Spleen (tissue), 11 donors: ENCODE measurements at regions not wholly inside any gene's neighbourhood (a gene's known extent, or its start where the extent isn't known, plus 50 kb on each side); places are given as distances from the start of the nearest gene placed in this dataset.

Experiments used
- DNase-seq: peaks from one replicate; pipeline ENCODE4 v3.0.0-alpha.2; 2020
- H3K27ac ChIP-seq, 8 donors: fragments of 200-600 bp; sonication (generic) in 7 of 8; 1 replicate in 4 of 8; 2 replicates in 4 of 8; pipeline versions ENCODE4 v1.5.0 to v1.8.0; 2016 to 2021; ENCODE audit warnings: inconsistent platforms in 4 of 8, mild to moderate bottlenecking in 4 of 8, moderate library complexity in 1 of 8
- H3K27me3 ChIP-seq, 7 donors: fragments of 200-600 bp; sonication (generic) in 6 of 7; replicated peaks in 1 of 7; 1 replicate in 4 of 7; 2 replicates in 3 of 7; pipeline versions ENCODE4 v1.5.0 to v1.8.0; 2016 to 2021; ENCODE audit warnings: inconsistent platforms in 3 of 7, mild to moderate bottlenecking in 1 of 7
- H3K36me3 ChIP-seq, 6 donors: fragments of 200-600 bp; sonication (generic) in 5 of 6; 1 replicate in 4 of 6; 2 replicates in 2 of 6; pipeline versions ENCODE4 v1.5.0 to v1.8.0; 2016 to 2021; ENCODE audit warnings: inconsistent platforms in 2 of 6
- H3K4me1 ChIP-seq, 6 donors: fragments of 200-600 bp; sonication (generic) in 5 of 6; 1 replicate in 3 of 6; 2 replicates in 3 of 6; pipeline versions ENCODE4 v1.5.0 to v1.8.0; 2016 to 2021; ENCODE audit warnings: inconsistent platforms in 3 of 6
- H3K4me3 ChIP-seq, 8 donors: fragments of 200-600 bp; sonication (generic) in 7 of 8; 1 replicate in 4 of 8; 2 replicates in 4 of 8; pipeline versions ENCODE4 v1.5.0 to v1.8.0; 2016 to 2021; ENCODE audit warnings: inconsistent platforms in 4 of 8, mild to moderate bottlenecking in 4 of 8, moderate library complexity in 2 of 8
- H3K9me3 ChIP-seq, 8 donors: fragments of 200-600 bp; sonication (generic) in 7 of 8; 1 replicate in 4 of 8; 2 replicates in 4 of 8; pipeline versions ENCODE4 v1.5.0 to v1.8.0; 2016 to 2021; ENCODE audit warnings: inconsistent platforms in 4 of 8
- CTCF ChIP-seq, 11 experiments: fragments of 200-600 bp in 7 of 11; fragments of 450-650 bp in 4 of 11; sonication (generic) in 4 of 11; IDR thresholded peaks in 8 of 11; conservative IDR thresholded peaks in 3 of 11; 1 replicate in 7 of 11; 2 replicates in 4 of 11; pipeline versions ENCODE4 v1.4.0 to v1.8.0; 2016 to 2021; ENCODE audit warnings: antibody characterized with exemption in 11 of 11, inconsistent platforms in 4 of 11, mild to moderate bottlenecking in 1 of 11
- POLR2A ChIP-seq, 3 donors: fragments of 450-650 bp; IDR thresholded peaks; one replicate each; pipeline ENCODE4 v1.5.1; 2017; ENCODE audit warnings: antibody characterized with exemption in 3 of 3, mild to moderate bottlenecking in 1 of 3
- POLR2AphosphoS5 ChIP-seq, 3 donors: sonication (generic); formaldehyde crosslinking; IDR thresholded peaks; one replicate each; pipeline ENCODE4 v1.5.1; 2017; ENCODE audit warnings: antibody characterized with exemption in 3 of 3
- WGBS, 5 donors: extraction: QIAGEN DNeasy Blood & Tissue Kit in 3 of 5; methylation state at CpG; one replicate each; pipeline versions ENCODE4 v1.1.5 to v1.1.7; 2013 to 2018; 5-methylcytosine and 5-hydroxymethylcytosine counted together
- intact Hi-C: fragments of 100-400 bp; cut with DNase I; formaldehyde crosslinking; loops from one replicate; pipeline ENCODE4 v1.15.0; 2023; ENCODE audit warnings: low total_unique reads
- donor health status: healthy with polysubstance abuse.
- donor health status: DM: no; HTN: no; CAD: no; lungs with moderate emphysema.
- donor health status: DM: no; HTN: no; CAD: no.
- donor health status: Bipolar disorder and iron deficiency.
- donor health status: healthy.
- donor health status: DM: no; HTN: no; CAD: no.
- donor health status: DM: yes; HTN: yes; CAD: no.

GRCh38 chr3:150067561-150067960 is 96.9 kb upstream of the PFN2 start:
- intact Hi-C loops: no loop called here
- 76 to 86% (median 80%) methylated on average over 3 of the region's 3 CpGs for WGBS, 5 donors
- Histone ChIP-seq H3K4me1 (no peaks in the 10 kb centered on the region), H3K9me3 (no peaks in the 10 kb centered on the region), H3K36me3 (no peaks in the 10 kb centered on the region), H3K27ac (no peak overlapping the region), H3K4me3 (no peak overlapping the region), H3K27me3 (peaks cover 0 to 28% (median 3%) of the 10 kb centered on the region in 7 donors)
- TF ChIP-seq POLR2A (IDR thresholded peaks at IDR 0.05): no peak
- no peak for TF ChIP-seq POLR2AphosphoS5 (IDR thresholded peaks at IDR 0.05)
- TF ChIP-seq CTCF (IDR thresholded peaks at IDR 0.05 in 8 of 11, conservative IDR thresholded peaks at IDR 0.05 in 3 of 11): no peak
- no peak for DNase-seq

DNA sequence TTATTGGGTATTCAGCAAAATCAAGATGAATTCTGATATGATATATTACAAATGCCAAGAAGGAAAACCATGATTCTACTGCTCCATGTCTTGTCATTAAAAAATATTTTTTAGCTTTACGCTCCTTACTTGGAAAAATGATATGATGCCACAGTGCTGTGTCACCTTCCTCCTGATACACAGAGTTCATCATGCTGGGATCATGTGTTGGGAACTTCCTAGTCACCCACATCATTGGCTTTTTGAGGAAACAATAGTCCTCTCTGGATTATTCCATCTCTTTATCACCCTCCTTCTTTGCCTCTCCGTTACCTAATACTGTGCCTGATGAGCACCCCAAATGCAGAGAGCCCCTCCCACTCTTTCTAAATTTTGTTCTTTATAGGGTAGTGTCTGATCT is 94.3 kb upstream of the PFN2 start:
- no peak for TF ChIP-seq POLR2AphosphoS5 (IDR thresholded peaks at IDR 0.05)
- no peak for TF ChIP-seq CTCF (IDR thresholded peaks at IDR 0.05 in 8 of 11, conservative IDR thresholded peaks at IDR 0.05 in 3 of 11)
- TF ChIP-seq POLR2A (IDR thresholded peaks at IDR 0.05): no peak
- H3K9me3 ChIP-seq: no peaks in the 10 kb centered on the region

GRCh38 chr3:150063237-150063636 is 92.5 kb upstream of the PFN2 start:
- TF ChIP-seq CTCF (IDR thresholded peaks at IDR 0.05 in 8 of 11, conservative IDR thresholded peaks at IDR 0.05 in 3 of 11) (no peak), POLR2AphosphoS5 (IDR thresholded peaks at IDR 0.05) (no peak), POLR2A (IDR thresholded peaks at IDR 0.05) (no peak)
- peaks cover 0 to 16% (median 3%) of the 10 kb centered on the region in 7 donors for H3K27me3 ChIP-seq
- WGBS, 5 donors: 93 to 97% (median 95%) methylated on average over 1 of the region's 1 CpG
- no peaks in the 10 kb centered on the region for H3K4me1 ChIP-seq
- no peak overlapping the region for H3K27ac ChIP-seq
- intact Hi-C loops: no loop called here
- H3K36me3 ChIP-seq: no peaks in the 10 kb centered on the region
- no peak for DNase-seq
- no peaks in the 10 kb centered on the region for H3K9me3 ChIP-seq
- no peak overlapping the region for H3K4me3 ChIP-seq

More for the DNA sequence above, 94.3 kb upstream of the PFN2 start:
- no peaks in the 10 kb centered on the region for H3K4me1 ChIP-seq
- no peaks in the 10 kb centered on the region for H3K36me3 ChIP-seq
- no peak overlapping the region for H3K27ac ChIP-seq
- H3K27me3 ChIP-seq: peaks cover 0 to 25% (median 3%) of the 10 kb centered on the region in 7 donors
- intact Hi-C loops: no loop called here
- 94 to 97% (median 96%) methylated on average over 2 of the region's 2 CpGs for WGBS, 5 donors
- no peak overlapping the region for H3K4me3 ChIP-seq
- no peak for DNase-seq

DNA sequence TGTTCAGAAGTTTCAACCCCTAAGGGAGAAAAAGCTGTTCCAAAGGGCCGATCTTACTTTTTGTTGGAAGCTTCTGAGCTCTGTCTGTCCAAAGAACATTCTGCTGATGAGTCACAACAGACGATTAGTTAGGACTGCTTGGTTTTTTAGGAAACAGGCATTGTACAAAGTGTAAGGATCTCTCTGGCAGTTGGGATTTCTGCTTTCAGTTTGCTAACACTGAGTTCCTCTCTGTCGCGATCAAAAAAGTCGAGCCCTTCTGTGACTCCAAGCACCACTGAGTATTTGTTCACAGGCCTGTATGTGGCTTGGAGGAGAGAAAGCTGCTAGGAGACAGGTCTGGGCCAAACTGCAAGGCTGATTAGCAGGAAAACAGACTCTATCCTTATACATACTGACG is 91.8 kb upstream of the PFN2 start:
- intact Hi-C loops: no loop called here
- no peak for DNase-seq
- Histone ChIP-seq H3K4me1 (no peaks in the 10 kb centered on the region), H3K27ac (no peak overlapping the region), H3K36me3 (no peaks in the 10 kb centered on the region), H3K4me3 (no peak overlapping the region), H3K9me3 (no peaks in the 10 kb centered on the region), H3K27me3 (peaks cover 0 to 9% (median 3%) of the 10 kb centered on the region in 7 donors)
- TF ChIP-seq POLR2AphosphoS5 (IDR thresholded peaks at IDR 0.05) (no peak), CTCF (IDR thresholded peaks at IDR 0.05 in 8 of 11, conservative IDR thresholded peaks at IDR 0.05 in 3 of 11) (no peak), POLR2A (IDR thresholded peaks at IDR 0.05) (no peak)
- WGBS, 5 donors: 55 to 71% (median 64%) methylated on average over 6 of the region's 6 CpGs
